SH-SY5Y (cell line): ENCODE measurements at regions not wholly inside any gene's neighbourhood (a gene's known extent, or its start where the extent isn't known, plus 50 kb on each side); places are given as distances from the start of the nearest gene placed in this dataset.

ENCODE experiments used
- GATA2 ChIP-seq: IDR thresholded peaks from 2 replicates; pipeline ENCODE4 v1.6.1; 2011; ENCODE audit warnings: mild to moderate bottlenecking, low read depth, low read length
- GATA3 ChIP-seq: IDR thresholded peaks from 2 replicates; pipeline ENCODE4 v1.6.1; 2011; ENCODE audit warnings: low read depth, mild to moderate bottlenecking, low read length, moderate library complexity

DNA sequence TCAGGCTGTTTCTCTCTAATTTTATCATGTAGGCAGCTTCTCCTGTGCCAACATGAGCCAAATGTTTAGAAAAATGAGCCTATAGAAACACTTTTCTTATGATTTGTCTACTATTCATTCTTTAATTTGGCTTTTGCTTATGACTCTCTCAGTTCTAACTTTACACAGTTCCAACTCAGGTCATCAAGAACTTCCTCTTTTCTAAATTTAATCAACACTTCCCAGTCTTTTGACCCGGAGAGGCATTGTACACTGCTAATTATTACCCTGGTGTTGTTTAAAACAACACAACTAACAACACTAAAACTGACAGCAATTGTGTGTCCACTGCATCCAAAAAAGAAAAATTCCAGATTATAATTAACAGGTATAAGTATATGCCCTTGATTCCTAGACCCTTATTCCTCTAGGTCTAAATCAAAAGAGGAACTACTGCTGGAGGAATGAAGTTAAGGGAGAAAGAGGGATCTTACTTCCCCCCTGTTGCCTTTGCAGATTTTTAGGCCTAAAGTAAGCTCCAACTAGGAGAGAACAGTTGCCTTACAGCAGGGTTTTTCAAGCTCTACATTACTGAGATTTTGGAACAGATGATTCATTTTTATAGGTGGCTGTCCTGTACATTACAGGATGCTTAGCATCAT lies 332.2 kb upstream of the GOLIM4 start:
- TF ChIP-seq GATA3: no peak
- no peak for TF ChIP-seq GATA2

DNA sequence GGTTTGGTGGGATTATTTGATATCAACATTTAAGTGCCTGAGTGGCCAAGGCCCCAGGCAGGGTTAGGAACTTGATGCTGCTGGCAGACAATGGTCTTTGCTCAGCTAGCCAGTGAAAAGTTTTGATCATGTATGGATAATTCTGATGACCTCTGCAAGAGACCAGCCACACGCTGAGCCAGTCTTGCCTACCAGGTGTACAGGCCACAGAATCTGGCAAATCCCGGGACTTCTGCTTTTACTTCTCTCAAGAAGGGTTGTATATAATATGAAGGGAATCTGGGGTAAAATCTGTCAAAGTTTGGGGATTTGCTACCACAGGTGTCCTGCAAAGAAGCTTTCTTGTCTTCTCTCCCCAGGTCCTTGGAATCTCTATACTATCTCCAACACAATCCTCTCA lies 331.4 kb upstream of the GOLIM4 start:
- TF ChIP-seq GATA3 (no peak), GATA2 (no peak)

GRCh38 chr3:168425936-168426595 lies 330.3 kb upstream of the GOLIM4 start:
- TF ChIP-seq GATA2 (no peak), GATA3 (no peak)

- TF ChIP-seq GATA2: no peak
- TF ChIP-seq GATA3: no peak
Measured at GRCh38 chr3:168424059-168424734, 328.5 kb upstream of the GOLIM4 start.

GRCh38 chr3:168422843-168423242 lies 327.1 kb upstream of the GOLIM4 start:
- TF ChIP-seq GATA2: no peak
- TF ChIP-seq GATA3: no peak

DNA sequence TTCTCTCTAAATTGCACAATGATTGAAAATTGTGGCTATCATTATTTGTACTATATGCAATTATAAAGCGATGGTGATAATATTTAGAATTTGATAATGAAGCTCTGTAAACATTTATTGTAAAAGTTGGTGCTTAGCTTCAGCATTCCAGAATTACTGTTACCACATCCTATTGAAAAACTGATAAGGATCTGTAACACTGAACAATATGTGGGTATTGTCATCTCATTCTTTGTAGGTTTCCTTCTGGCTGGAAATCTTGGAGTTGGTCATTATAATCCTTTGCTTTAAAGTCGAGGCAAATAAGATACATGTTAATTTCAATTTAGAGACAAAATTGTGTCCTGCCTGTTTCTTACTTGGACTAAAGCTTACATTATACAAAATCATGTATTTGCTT lies 323.4 kb upstream of the GOLIM4 start:
- TF ChIP-seq GATA2 (no peak), GATA3 (no peak)

DNA sequence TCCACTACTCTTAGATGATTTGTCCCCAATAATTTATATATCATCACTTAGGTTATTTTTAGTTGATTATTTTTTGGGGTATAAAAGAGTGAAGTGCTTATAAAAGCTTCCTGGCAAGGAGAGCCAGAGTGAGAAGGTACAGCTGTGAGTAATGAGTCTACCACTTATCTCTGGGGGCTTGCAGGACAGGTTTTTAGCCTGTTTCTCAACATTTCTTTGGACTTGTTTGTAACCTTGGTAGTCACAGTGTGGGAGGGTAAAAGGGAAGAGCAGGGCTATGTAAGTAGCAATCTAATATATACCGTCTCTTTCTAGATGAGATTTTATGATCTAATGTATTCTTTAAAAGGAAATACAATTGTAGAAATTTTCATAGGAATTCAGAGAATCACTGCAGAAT lies 321.3 kb upstream of the GOLIM4 start:
- TF ChIP-seq GATA2: no peak
- no peak for TF ChIP-seq GATA3

DNA sequence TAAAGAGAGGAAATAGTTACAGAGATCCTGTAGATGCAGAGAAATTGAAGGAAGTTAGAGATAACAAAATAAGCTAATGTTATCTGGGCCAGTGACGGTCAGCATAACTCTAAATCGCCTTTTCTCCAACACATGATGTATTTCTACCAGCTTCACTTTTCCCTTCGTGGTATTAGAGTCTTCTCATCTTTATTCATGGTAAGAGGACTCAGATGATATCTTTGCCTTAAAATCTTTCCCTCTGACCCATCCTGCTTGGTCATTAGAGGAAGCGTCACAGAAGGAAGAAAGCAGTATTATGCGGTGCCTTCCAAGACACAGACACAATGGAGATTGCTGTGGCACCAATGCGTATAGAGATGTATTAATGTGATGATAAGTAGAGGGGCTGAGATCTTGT lies 320.7 kb upstream of the GOLIM4 start:
- TF ChIP-seq GATA3 (no peak), GATA2 (no peak)

GRCh38 chr3:168414149-168414548 lies 318.4 kb upstream of the GOLIM4 start:
- TF ChIP-seq GATA2: no peak
- no peak for TF ChIP-seq GATA3

GRCh38 chr3:168407381-168407780 lies 311.7 kb upstream of the GOLIM4 start:
- TF ChIP-seq GATA3: no peak

GRCh38 chr3:168405288-168405687 lies 309.6 kb upstream of the GOLIM4 start:
- TF ChIP-seq GATA3: no peak
- TF ChIP-seq GATA2: no peak

DNA sequence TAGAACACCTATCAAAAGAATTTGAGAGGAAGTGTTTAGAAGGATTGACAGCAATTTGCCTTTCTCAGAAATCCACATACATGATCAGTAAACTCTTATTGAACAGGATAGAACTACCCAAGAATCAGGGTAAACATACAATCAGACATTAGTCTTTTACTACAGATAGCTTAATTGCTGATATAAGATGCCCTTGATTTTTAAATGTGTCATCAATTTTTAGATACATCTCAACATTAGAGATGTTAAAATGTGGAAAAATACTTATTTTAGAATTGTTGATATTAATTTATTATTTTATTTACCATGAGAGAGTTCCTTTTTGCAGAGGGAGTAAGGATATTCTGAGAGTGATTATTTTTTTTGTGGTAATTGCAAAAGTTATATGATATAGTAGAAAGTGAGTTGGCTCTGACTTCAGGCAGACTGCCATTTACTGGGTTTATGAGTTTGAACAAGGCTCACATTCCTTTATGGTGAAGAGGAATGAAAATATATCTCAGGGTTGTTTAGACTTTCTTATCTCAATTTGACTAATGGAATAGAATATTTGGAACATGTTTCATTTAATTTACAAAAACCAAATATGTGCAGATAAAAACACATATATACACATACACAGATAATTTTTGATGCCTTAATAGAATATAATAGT lies 302.8 kb upstream of the GOLIM4 start:
- no peak for TF ChIP-seq GATA2
- TF ChIP-seq GATA3: no peak

DNA sequence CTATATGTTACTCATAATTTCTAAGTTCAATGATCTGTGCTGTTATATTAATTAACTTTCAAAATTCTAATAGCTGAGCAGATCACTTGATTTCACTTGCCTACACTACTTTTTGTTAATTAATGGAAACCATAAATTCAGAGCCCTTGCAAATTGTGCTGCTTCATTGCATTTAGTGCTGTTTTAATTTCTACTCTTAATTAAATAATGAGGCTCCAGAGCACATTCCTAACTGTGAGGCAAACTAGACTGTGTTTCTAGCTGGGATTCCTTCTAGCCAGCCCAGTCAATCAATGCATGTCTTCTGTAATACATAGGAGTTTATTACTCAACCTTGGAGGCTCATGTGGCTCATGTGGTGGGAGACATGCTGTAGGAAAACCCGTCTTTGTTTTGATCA lies 301.1 kb upstream of the GOLIM4 start:
- TF ChIP-seq GATA3 (no peak), GATA2 (no peak)

GRCh38 chr3:168395551-168395950 lies 299.8 kb upstream of the GOLIM4 start:
- TF ChIP-seq GATA3 (no peak), GATA2 (no peak)
